GM08714 (cell line): ENCODE measurements at regions not wholly inside any gene's neighbourhood (a gene's known extent, or its start where the extent isn't known, plus 50 kb on each side); places are given as distances from the start of the nearest gene placed in this dataset.

ENCODE experiments used
- H3K4me3 ChIP-seq: fragments of 200-500 bp; sonication (Bioruptor generic); 2 replicates; pipeline ENCODE4 v1.5.1; 2014; ENCODE audit warnings: mild to moderate bottlenecking, low read length, inconsistent platforms
- ZNF274 ChIP-seq: IDR thresholded peaks from 2 replicates; pipeline ENCODE4 v1.6.1; 2012; ENCODE audit warnings: mild to moderate bottlenecking, low read depth, low read length

DNA sequence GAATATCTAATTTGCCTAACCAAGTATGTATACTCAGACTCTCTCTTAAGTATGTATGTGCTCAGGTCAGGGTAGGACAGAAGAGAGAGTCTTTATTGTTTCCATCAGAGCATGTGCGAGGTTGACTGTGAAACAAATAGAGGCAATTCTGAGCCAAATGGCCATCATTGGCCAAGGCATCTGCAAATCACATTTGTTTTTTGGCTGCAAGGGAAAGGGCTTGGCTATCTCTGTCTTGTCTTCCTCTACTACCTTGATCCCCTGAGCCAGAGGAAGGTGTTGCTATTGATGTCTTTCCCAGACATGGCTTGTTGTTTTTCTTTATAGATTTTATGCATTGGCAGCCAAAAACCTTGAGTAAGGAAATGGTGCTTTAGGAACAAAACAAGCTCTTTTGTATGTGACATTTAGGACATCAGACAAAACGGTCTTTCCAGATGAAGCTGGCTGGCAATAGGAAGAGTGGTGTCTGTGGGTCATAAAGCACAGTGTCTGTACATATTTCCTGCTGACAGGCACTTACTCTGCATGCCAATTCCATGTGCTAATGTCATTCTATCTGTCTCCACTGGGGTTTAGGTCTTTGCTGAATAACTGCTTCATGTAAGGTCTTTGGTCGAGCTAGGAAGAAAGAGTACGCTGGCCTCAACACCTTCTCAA, 163.3 kb downstream of the BRINP2 start:
- TF ChIP-seq ZNF274: no peak
- H3K4me3 ChIP-seq: no peak overlapping the region
